CD4-positive, alpha-beta T cell treated with Interleukin-4 for 1 hour (primary cell): ENCODE measurements at regions not wholly inside any gene's neighbourhood (a gene's known extent, or its start where the extent isn't known, plus 50 kb on each side); places are given as distances from the start of the nearest gene placed in this dataset.

ENCODE experiments used
- DNase-seq, 2 donors: peaks; one replicate each; pipeline ENCODE4 v3.0.0-alpha.2; 2020 to 2022

DNA sequence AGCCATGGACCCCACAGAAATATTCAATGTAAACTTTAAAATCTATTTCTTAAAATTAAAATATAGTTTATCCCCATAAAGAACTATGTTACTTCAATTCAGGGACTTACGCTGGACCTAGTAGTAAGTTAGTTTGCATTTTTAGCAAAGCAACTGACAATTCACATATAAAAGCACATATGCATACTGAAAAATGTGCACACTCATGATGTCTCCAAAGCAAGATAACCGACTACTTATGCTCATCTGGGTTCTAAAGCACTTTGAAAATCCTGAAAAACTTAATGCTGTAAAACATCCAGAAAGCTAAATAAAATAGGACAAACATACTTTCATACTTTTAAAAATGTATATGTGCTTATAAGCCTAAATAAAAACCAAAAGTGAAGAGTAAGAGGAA is 264.4 kb upstream of the GAS1 start:
- no peak for DNase-seq

DNA sequence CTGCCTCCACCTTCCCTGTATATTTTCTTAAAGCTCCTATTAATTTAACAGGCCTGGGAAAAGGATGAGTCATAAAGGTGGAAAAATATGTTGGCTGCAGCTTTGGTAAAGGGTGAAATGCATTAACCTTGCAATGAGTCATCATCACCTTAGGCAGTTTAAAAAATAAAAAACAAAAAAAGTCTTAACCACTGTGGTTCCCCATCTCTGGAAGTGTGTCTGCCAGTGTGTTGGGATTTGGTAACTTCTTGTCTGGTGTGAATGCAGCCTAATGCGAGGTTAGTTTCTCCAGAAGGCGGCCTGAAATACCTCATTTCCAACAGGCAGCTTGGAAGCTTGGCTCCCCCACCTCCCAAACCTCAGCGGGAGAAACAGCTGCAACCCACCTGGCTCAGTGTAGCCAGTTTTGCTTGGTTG is 265.3 kb upstream of the GAS1 start:
- DNase-seq: no peak

DNA sequence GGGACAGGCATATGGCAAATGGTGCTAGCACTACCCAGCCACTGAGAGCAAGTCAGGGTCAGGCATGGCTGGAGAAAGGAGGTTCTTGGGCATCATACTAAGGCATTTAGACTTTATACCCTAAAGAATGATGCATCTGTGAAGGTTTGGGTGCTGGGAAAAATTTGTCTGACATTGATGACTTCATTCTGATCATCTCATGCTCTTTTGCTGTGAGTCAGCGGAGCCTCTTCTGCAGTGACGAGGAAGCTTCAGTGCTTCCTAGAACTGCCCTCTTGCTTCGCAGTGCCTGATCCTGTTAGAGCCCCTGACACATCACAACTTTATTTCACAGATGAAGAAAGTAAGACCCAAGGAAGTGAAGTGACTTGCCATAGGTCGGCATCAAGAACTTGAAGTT is 266.6 kb upstream of the GAS1 start:
- DNase-seq: no peak

DNA sequence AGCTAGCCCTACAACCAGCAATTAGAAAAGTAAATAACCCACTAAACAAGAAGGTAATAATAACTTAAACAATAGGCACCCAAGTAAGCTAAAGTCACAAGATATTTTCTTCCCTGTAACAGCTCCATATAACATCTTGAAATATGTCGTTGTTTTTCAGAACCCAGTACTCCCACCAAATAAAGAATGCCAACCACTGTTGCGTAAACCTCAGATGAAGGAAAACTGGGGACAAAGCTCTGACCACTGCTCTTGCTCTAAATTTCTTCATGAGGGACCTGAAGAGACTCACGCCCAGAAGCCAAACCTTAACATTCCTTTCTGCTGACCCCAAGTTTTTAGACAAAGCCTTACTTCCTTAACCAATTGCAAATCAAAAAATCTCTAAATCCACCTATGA is 267.7 kb upstream of the GAS1 start:
- no peak for DNase-seq

DNA sequence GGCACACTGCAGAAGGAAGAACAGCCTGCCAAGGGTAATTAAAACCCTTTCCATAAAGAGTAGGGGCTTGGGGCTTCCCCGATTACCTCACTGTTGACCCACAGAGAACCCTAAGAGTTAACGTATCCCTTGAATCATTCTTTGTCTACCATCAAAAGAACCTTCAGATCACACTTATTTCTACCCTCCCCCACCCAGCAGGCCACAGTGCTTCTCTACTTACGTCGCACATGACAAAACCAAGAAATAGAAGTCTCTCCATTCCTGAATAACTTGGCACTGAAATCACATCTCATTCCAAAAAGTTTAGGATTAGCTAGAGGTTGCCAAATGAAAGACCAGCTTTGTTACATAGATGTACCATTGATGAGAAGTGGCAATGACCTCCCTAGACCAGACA is 268.7 kb upstream of the GAS1 start:
- DNase-seq: no peak

DNA sequence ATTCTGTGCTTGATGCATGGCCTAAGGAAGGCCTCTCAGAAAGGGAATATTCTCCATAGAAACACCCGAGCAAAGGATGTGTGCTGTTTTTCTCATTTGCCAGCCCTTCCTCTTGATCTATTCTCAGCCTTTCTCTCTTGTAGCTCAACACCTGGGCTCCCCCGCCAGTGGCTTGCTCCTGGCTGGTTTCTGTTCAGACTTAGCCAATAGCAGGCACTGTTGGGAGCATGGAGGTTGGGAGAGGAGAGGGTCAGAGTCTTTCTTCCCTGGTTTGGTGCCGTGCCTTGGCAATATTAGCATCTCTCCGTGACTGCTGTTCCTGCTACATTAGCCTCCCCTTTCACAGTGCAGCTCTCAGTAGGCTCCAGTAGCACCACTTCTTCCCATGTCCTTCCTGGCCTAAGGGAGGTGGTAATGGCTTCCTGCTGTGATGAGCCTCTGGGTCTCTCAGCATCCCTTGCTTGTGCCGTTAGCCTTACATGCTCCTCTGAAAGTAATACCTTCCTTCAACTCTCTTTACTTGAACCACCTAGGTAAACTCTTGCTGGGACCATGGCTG is 269.7 kb upstream of the GAS1 start:
- no peak for DNase-seq

DNA sequence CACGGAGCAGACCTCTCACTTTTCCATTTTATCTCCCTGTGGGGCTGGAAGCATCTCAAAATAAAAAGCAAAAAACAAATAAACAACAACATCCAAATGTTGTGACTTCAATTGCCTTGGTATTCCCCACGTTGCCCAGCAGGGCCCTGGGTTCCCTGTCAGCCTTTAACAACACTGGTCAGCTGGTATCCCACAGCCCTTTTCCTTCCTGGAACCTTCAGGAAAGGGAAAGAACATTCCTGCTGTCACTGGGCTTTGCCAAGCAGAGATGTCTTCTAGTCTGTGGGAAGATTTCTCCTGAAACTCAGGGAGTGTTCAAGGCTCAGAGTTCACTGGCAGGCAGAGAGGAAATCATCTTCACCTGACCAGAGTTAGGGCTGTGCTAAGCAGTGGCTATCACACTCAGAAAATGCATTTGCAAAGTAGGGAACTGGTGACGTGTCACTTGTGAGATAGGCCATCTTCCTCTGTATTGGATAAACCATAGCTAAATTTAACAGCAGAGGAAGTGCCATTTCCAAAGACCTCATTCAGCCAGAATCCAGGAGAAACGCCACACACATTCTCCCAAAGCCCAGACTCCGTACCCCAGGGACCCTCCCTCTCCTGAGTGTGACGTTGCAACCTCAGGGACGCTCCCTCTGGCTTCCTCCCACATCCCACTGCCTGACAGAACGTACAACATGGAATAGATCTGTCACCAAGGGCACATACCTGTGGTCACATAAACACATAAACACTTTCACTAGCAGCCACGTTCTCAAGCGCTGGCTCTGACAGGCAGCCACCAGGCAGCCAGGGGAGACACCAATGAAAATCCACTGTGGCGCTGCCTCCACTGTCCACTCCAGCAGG is 274.0 kb upstream of the DAPK1 start:
- no peak for DNase-seq

DNA sequence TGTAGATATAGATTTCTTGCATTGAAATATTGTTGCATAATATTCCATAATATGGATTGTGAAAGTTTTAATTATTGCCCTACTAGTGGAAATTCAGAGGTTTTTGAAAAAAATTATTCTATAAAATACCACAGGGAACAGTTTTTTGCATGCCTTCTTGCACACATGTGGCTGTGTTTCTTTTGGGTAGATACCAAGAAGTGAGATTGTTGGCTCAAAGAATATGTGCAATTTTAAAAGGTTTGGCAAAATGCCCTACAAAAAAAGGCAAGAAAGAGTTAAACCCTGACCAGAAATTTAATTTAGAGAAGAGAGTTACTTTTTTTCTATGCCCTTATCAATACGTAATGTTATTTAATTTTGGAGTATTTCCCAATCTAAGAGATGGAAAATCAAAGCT is 270.8 kb upstream of the DAPK1 start:
- no peak for DNase-seq

DNA sequence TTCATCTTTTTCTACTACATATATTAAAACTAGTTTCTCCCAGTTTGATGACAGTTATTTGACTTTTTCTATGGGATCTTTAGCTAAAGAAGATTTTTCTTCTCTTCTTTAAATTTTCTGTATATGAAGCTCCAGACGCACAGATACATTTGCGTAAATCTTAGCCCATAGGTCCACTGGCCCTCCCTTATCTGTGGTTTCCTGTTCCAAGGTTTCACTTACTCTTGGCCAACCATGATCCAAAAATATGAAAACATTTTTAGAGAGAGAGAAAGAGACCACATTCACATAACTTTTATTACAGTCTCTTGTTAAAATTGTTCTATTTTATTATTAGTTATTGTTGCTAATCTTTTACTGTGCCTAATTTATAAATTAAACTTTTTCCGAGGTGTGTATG is 270.2 kb upstream of the DAPK1 start:
- DNase-seq: no peak

DNA sequence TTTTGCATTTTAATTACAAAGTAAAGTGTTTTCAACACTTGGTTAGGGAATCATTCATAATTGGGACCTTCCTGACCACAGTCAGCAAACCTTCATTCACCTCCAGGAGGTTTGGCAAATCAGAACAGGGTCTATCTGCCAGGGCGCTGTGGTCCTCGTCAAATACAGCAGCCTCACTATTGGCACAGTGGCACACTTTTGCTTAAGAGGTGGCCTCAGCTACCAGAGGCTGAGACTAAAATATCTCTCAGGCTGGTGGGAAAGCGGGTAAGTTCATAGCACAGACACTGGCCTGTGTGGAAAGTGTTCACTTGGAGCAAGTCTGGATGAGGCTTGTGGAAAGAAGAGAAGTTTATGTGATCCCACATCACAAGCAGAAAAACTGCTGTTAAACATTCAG is 268.6 kb upstream of the DAPK1 start:
- DNase-seq: no peak

DNA sequence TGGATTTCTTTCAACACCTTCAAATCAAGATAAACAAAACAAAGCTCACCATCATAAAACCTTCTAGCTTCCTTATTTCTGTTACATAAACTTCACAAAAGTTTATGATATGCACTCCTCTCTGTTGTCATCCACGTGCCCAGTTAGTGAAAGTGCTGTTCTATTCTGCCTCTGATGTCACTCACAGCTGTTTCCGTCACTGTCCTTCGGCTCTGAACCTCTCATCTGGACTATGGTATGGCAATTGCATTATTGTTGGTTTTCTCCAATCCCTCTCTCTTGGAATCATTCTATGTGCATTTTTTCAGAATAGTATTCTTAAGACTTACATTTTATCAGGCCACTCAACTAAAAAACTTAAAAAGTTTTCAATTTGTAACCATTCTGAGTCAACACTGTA is 264.2 kb upstream of the DAPK1 start:
- no peak for DNase-seq

DNA sequence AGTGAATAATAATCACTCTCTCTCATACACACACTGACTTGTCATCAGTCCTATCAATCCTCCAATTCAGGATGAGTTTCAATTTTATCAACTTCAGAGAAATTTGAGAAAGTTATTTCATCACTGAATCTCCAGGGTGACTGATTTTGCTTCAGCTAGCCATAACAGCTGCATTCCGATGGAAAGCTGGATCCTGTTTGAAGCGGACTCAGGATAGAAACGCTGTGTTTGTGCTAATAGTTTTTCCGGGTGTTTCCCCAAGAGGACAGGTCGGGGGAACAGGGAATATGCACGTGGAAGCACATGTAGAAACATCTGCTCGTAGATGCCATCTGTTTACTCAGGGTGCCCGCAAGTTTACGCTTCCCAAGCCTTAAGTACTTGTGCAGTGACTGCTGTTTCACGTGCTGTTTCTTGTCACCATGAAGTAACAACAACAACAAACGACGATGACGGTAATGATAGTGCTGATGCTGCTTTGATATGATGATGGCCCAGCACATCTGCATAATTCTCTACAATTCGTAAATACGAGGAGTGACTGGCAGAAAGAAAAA is 263.7 kb upstream of the DAPK1 start:
- no peak for DNase-seq

DNA sequence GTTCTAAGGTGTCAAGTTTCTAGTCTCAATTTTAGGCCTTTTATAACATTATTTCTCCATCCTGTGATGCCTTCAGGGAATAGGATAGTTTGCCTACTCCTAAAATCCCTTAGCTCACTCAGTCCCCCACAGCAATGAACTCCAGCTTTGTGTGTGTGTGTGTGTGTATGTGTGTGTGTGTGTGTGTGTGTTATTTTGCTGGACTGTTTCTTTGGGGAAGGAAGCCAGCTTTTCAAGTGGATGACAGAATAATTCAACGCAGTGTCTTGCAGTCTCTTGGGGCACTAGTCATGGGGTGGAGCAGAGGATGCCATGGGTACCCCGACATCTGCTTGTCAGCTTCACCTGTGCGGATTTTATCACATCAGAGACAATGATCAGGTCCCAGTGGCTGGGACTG is 262.8 kb upstream of the DAPK1 start:
- no peak for DNase-seq

DNA sequence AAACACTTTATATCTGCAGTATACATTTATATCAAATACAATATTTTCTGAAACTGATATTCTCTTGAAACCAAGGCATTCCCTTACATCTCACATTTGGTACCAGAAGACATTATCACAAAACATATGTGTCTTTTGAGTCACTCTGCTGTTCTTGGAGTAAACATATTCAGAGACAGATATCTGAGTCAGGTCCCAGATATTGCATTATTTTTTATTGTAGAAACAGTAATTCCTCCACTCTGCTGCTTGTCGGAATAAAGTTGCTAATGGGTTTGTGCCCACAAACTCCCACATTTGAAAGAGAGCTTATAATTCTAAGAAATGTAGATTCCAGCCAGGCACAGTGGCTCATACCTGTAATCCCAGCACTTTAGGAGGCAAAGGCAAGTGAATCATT is 261.1 kb upstream of the DAPK1 start:
- DNase-seq: no peak

DNA sequence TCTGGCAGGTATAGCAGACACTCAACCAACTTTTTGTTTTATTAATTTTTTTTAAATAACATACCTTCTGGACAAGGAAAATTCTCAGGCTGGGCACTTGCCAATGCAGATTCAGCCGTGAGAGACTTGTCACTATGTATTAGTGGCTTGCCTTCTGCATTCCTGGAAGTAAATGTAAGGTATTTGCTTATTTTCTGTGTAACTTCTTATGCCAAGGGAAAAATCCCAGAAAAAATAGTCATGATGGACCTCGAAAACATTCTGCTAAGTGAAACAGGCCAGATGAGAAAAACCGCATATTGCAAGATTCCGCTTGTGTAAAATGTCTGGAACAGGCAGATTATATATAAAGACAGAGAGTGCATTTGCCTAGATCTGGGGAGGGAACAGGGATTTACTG is 260.3 kb upstream of the DAPK1 start:
- no peak for DNase-seq

DNA sequence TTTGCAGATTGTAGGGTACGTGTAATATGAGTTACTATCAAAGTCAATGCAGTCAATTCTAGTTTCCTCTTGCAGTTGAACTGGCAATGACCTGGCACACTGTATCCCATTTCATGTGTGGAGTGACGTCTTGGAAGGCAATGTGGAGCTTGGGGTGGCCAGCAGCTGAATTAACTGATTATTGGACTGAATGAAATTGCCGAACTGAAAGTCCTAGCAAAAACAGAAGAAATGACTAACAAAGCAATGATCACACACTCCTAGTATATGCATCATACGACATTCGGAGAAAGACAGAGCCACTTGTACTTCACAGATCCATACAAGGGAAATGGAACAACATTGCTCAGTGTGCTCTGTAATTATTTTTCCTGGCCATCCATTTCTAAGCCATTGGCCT is 259.1 kb upstream of the DAPK1 start:
- no peak for DNase-seq

DNA sequence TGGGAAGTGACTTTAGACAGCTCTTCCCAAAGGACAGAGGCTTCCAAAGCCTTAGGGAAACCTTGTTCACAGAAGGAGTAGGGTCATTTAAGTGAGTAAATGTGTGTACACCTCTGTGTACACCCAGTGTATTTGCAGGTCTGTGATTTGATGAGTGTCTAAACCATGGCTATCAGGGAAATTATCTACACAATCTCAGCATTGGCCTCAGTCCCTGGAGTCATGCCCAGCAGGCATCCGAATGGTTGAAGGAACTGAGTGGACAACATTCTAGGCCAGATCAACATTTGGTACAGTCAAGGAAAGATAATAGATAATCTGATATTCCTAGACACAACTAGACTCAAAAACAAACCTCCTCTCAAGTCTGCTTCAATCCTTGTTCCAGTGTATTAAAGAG is 258.4 kb upstream of the DAPK1 start:
- no peak for DNase-seq

DNA sequence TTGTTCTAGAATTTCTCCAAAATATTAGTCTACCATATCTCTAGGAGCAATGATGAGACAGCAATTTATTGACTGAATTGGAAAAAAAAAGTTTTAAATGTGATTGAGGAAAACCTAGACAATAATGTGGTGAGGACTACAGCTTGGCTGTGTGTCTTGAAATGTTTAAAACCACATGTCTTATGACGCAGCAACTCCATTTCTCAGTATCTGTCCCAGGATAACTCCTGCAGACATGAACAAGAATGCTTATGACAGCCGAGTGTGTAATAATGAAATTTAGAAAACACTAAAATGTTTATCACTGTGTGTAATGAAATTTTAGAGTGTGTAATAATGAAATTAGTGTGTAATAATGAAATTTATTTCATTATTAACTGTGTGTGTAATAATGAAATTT is 254.1 kb upstream of the DAPK1 start:
- no peak for DNase-seq

DNA sequence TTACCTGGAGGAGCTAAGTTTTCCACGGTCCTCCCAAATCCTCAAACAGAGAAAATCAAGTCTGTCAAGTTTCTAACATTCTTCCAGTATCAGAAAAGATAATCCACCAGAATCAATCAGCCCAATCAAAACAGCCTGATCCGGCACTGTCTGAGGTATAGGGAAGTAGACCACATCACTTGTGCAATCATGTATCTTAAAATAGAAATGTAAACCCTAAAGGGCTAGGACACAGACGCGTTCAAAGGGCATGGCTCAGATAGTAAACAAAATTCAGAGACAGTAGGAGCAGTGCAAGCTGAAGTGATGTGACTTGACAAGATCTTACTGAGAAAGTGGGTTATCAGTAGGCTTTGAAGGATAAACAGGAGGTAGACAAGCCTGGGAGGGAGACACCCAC is 252.4 kb upstream of the DAPK1 start:
- no peak for DNase-seq

DNA sequence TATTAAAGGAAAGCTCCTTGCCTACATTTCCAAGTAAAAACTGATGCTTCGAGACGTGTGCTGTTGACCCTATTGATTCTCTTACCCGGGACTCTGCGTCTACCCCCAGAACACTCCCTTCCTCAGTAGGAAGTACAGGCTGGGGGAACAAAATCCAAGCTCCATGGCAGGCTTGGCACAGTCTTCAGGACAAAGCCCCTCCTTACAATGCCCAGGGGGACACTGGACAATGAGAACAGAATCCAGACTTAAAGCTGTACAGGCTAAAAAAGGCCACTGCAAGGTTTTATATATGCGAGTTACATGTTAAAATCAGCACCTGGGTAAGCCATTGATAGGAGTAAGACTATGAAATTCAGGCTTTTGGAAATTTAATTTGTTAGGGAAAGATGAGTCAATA is 250.6 kb upstream of the DAPK1 start:
- no peak for DNase-seq

DNA sequence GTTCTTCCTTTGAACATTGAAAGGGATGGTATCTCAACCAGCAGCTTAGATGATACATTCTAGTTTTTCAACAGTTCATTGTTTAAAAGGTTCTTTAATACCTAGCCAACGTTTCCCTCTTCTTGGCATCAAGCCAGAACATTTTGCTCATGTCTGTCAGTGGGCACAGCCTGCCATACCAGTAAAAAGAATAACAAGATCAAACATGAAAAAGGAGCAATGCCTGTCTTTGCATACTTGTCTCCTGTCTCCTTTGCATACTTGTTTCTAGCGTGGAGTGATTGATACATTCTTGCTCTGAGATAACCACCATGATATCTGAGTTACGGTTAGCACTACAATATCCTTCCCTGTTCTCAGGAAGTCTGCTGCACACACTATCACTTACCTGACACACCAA is 248.6 kb upstream of the DAPK1 start:
- DNase-seq: no peak

DNA sequence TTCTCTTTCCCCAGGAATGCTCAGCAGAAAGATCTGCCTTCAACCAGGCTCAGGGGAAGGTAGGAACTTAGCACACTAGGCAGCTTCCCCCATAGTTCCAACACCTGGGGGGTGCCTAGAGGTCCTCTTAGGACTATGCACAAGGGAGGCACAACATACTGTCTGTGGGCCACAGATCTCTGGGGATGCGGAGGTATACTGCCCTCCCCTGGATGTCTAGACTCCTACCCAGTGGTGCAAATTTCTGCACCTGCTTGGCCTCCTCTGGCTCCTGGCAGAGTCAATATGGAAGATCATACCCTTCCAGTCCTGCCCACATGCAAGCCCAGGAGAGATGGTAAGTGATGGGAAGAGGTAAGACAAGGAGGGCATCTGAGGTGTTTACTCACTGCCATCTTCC is 247.5 kb upstream of the DAPK1 start:
- DNase-seq: no peak

DNA sequence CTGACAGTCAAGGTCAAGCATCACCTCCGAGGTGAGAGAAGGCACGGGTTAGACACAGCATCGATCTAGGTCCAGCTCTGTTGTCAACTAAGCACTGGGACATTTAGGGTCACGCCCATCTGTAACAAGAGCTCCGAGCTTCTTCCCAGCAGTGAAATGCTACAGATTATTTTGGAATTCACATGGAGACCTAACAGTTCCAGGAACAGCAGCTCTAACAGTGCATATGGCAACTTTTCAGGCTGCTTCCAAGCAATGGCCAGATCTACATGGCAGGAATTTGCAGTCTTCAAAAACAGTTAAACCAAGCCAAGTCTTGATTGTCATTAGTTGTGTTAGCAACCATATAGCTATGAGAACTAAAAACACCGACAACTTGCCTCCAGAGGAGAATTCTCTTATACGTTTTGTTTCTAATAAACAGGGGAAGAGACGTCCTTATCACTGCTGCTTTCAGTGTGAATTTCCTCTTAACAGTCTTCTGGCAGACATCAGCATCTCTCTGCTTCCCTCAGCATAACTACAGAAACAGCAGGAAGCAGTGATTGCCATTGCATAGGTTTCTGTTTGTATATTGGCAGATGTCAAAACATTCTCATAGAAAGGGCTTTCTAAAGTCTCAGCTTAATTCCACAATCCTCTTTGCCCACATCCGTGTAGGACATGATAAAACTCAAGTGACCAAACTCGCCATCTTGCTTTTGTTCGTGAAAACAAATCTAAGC is 242.1 kb upstream of the DAPK1 start:
- DNase-seq: no peak

DNA sequence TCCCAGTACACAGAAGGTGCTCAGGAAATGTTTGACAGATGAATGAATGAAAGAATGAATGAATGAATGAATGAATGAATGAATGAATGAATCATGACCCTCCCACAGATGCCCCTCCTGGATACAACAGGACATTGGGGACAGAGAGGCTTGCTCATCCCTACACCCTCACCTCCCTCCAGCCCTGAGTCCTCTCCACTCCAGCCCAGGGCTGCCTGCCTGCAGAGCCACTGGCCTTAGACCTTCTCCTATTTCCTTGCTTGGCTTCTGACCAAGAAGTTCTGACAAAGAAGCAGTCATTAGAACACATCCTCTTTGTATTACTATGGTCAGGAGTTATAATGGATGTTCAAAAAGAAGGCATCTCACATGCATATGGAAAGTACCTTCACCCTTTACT is 240.7 kb upstream of the DAPK1 start:
- no peak for DNase-seq
